CD14-positive monocyte (primary cell): ENCODE measurements at regions not wholly inside any gene's neighbourhood (a gene's known extent, or its start where the extent isn't known, plus 50 kb on each side); places are given as distances from the start of the nearest gene placed in this dataset.
"Not testable (repeated sequence)": the region's sequence is repeated elsewhere in the genome, so short reads cannot be mapped to it uniquely, and the experiment has no call there.

Experiments
- DNase-seq, 3 donors: peaks; one replicate each; pipeline ENCODE4 v3.0.0-alpha.2; 2011 to 2022
- H2AFZ ChIP-seq: 2 replicates; pipeline ENCODE4 v1.6.0; 2012; ENCODE audit warnings: mild to moderate bottlenecking, low read depth, low read length, inconsistent platforms; ENCODE audit not compliant: insufficient read depth, poor library complexity, severe bottlenecking
- H3K27ac ChIP-seq, 2 donors: 1 replicate in 1 of 2; 2 replicates in 1 of 2; pipeline ENCODE4 v1.5.1; 2012 to 2013; ENCODE audit warnings: low read length in 2 of 2, control low read depth in 1 of 2, inconsistent platforms in 1 of 2, low read depth in 1 of 2, mild to moderate bottlenecking in 1 of 2
- H3K27me3 ChIP-seq, 2 donors: one replicate each; pipeline versions ENCODE4 v1.6.0 to v1.6.1; 2011 to 2013; ENCODE audit warnings: low read length in 2 of 2; ENCODE audit not compliant: control insufficient read depth in 2 of 2, insufficient read depth in 2 of 2
- H3K36me3 ChIP-seq, 2 donors: replicated peaks in 1 of 2; 1 replicate in 1 of 2; 2 replicates in 1 of 2; pipeline versions ENCODE4 v1.5.1 to v1.6.1; 2012 to 2013; ENCODE audit warnings: low read length in 2 of 2, control low read depth in 1 of 2, inconsistent platforms in 1 of 2, mild to moderate bottlenecking in 1 of 2; ENCODE audit not compliant: insufficient read depth in 2 of 2, control insufficient read depth in 1 of 2
- H3K4me1 ChIP-seq, 2 donors: 1 replicate in 1 of 2; 2 replicates in 1 of 2; pipeline versions ENCODE4 v1.5.1 to v1.6.1; 2012 to 2013; ENCODE audit warnings: low read length in 2 of 2, control low read depth in 1 of 2, inconsistent platforms in 1 of 2, mild to moderate bottlenecking in 1 of 2, moderate library complexity in 1 of 2; ENCODE audit not compliant: insufficient read depth in 2 of 2, control insufficient read depth in 1 of 2
- H3K4me2 ChIP-seq: replicated peaks from 2 replicates; pipeline ENCODE3; 2012; ENCODE audit warnings: low read length, moderate library complexity, mild to moderate bottlenecking; ENCODE audit not compliant: poor library complexity, severe bottlenecking; ENCODE audit errors: extremely low read depth
- H3K4me3 ChIP-seq, 3 experiments: fragments of 200-600 bp in 1 of 3; sonication (generic) in 1 of 3; replicated peaks in 1 of 3; 1 replicate in 2 of 3; 2 replicates in 1 of 3; pipeline ENCODE4 v1.5.1; 2011 to 2013; ENCODE audit warnings: low read length in 3 of 3, mild to moderate bottlenecking in 3 of 3, control low read depth in 2 of 3, low read depth in 2 of 3, inconsistent platforms in 1 of 3, moderate library complexity in 1 of 3
- H3K79me2 ChIP-seq: 2 replicates; pipeline ENCODE4 v1.6.0; 2012; ENCODE audit warnings: mild to moderate bottlenecking, control low read depth, inconsistent platforms, low read length, moderate library complexity; ENCODE audit not compliant: insufficient read depth
- H3K9ac ChIP-seq: 2 replicates; pipeline ENCODE4 v1.6.0; 2017; ENCODE audit warnings: low read length, mild to moderate bottlenecking; ENCODE audit not compliant: insufficient read depth, poor library complexity, severe bottlenecking
- H3K9me3 ChIP-seq, 2 donors: replicated peaks in 1 of 2; 1 replicate in 1 of 2; 2 replicates in 1 of 2; pipeline versions ENCODE4 v1.5.1 to v1.6.1; 2012 to 2013; ENCODE audit warnings: low read length in 2 of 2, control low read depth in 1 of 2; ENCODE audit not compliant: control insufficient read depth in 1 of 2, insufficient read depth in 1 of 2
- H4K20me1 ChIP-seq: 2 replicates; pipeline ENCODE4 v1.6.0; 2012; ENCODE audit warnings: mild to moderate bottlenecking, low read length, control low read depth, moderate library complexity; ENCODE audit not compliant: insufficient read depth
- H3K27ac Mint-ChIP-seq, 7 donors: one replicate each; pipeline ENCODE4 v1.8.0; 2020; ENCODE audit warnings: mild to moderate bottlenecking in 7 of 7, mixed read lengths in 7 of 7, moderate library complexity in 6 of 7, inconsistent platforms in 2 of 7
- H3K27me3 Mint-ChIP-seq, 3 donors: one replicate each; pipeline ENCODE4 v1.8.0; 2021 to 2022; ENCODE audit warnings: low read depth in 3 of 3, mild to moderate bottlenecking in 3 of 3, mixed read lengths in 3 of 3, moderate library complexity in 3 of 3, inconsistent platforms in 1 of 3
- H3K36me3 Mint-ChIP-seq, 2 donors: one replicate each; pipeline ENCODE4 v1.8.0; 2020; ENCODE audit warnings: mixed read lengths in 2 of 2, inconsistent platforms in 1 of 2, mild to moderate bottlenecking in 1 of 2
- H3K4me1 Mint-ChIP-seq: one replicate; pipeline ENCODE4 v1.8.0; 2020; ENCODE audit warnings: mild to moderate bottlenecking, mixed read lengths
- H3K4me3 Mint-ChIP-seq, 2 donors: one replicate each; pipeline ENCODE4 v1.8.0; 2020; ENCODE audit warnings: mild to moderate bottlenecking in 2 of 2, mixed read lengths in 2 of 2, moderate library complexity in 1 of 2
- H3K9me3 Mint-ChIP-seq, 7 donors: one replicate each; pipeline ENCODE4 v1.8.0; 2020 to 2022; ENCODE audit warnings: mixed read lengths in 7 of 7, mild to moderate bottlenecking in 6 of 7, moderate library complexity in 6 of 7, inconsistent platforms in 2 of 7
- WGBS: methylation state at CpG from one replicate; pipeline ENCODE4 v1.1.5; 2013; ENCODE audit warnings: missing lambda C conversion rate; ENCODE audit not compliant: insufficient coverage; 5-methylcytosine and 5-hydroxymethylcytosine counted together
- intact Hi-C, 2 donors: fragments of 100-400 bp; cut with micrococcal nuclease; formaldehyde crosslinking; loops; one replicate each; pipeline versions ENCODE4 v1.15.0 to v1.15.1; 2023
- TF ChIP-seq, protein P1 (sequence below): fragments of 200-600 bp; IDR thresholded peaks from one replicate; pipeline ENCODE4 v1.8.0; 2022; ENCODE audit warnings: antibody characterized with exemption, mild to moderate bottlenecking

DNA sequence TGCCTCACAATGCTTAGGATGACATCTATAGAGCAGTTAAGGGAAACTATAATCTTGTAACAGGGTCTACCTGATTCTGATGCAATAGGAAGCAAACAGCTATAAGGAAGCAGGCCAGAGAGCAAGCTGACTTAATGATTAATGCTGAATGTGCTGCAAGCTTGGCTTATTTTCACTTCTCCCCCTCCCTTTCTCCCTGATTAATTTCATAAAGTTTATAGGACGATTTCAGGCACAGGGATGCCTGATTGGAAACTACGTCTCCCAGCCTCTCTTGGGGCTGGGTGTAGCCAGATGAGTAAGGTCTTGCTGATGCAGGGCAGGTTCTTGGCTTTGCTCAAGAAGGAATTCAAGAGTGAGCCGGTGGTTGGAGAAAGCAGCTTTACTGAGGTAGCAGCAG is 82.8 kb upstream of the MRI1 start:
- no peak overlapping the region for H3K27ac Mint-ChIP-seq
- peaks cover 13 to 40% (median 29%) of the 10 kb centered on the region in 7 donors for H3K9me3 Mint-ChIP-seq
- no peak overlapping the region for H3K4me2 ChIP-seq
- no peak overlapping the region for H3K9ac ChIP-seq
- no peaks in the 10 kb centered on the region for H4K20me1 ChIP-seq
- TF ChIP-seq, protein P1, sequence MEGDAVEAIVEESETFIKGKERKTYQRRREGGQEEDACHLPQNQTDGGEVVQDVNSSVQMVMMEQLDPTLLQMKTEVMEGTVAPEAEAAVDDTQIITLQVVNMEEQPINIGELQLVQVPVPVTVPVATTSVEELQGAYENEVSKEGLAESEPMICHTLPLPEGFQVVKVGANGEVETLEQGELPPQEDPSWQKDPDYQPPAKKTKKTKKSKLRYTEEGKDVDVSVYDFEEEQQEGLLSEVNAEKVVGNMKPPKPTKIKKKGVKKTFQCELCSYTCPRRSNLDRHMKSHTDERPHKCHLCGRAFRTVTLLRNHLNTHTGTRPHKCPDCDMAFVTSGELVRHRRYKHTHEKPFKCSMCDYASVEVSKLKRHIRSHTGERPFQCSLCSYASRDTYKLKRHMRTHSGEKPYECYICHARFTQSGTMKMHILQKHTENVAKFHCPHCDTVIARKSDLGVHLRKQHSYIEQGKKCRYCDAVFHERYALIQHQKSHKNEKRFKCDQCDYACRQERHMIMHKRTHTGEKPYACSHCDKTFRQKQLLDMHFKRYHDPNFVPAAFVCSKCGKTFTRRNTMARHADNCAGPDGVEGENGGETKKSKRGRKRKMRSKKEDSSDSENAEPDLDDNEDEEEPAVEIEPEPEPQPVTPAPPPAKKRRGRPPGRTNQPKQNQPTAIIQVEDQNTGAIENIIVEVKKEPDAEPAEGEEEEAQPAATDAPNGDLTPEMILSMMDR = no peak
- peaks cover 2% of the 10 kb centered on the region for H3K4me1 Mint-ChIP-seq
- H3K79me2 ChIP-seq = no peaks in the 10 kb centered on the region
- H3K27ac ChIP-seq = no peak overlapping the region
- H3K27me3 Mint-ChIP-seq = peaks cover 0 to 7% (median 2%) of the 10 kb centered on the region in 3 donors
- intact Hi-C loops = no loop called here
- H3K4me1 ChIP-seq = no peaks in the 10 kb centered on the region
- H2AFZ ChIP-seq = no peak overlapping the region
- no peak for DNase-seq
- no peaks in the 10 kb centered on the region for H3K36me3 ChIP-seq
- no peaks in the 10 kb centered on the region for H3K36me3 Mint-ChIP-seq
- WGBS = 90% methylated on average over 2 of the region's 3 CpGs
- no peak overlapping the region for H3K4me3 ChIP-seq
- H3K4me3 Mint-ChIP-seq = no peak overlapping the region
- H3K27me3 ChIP-seq = no peaks in the 10 kb centered on the region
- H3K9me3 ChIP-seq = peaks cover 14 to 17% of the 10 kb centered on the region in 2 donors

DNA sequence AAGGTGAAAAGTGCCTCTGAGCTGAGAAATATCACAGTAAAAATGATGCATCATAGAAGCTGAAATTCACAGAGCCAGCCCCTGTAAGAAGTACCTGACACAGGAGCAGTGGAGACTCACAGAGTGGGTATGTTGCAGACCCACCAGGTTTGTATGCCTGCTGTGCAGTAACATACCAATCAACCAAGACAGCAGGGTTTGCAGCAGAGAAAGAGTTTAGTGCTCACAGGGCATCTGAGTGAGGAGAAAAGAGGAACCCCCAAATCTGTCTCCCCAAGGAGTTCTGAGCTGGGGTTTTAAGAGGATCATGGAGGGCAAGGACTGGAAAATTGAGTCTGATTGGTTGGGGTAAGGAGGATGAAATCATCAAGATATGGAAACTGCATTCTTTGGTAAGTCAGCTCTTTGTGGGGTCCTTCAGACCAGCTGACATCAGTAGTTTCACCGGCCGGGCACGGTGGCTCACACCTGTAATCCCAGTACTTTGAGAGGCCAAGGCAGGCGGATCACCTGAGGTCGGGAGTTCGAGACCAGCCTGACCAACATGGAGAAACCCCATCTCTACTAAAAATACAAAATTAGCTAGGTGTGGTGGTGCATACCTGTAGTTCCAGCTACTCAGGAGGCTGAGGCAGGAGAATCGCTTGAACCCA is 83.5 kb upstream of the MRI1 start:
- WGBS = no CpG with 5 or more reads among the region's 7 CpGs
- H3K27ac Mint-ChIP-seq = not testable (repeated sequence)

DNA sequence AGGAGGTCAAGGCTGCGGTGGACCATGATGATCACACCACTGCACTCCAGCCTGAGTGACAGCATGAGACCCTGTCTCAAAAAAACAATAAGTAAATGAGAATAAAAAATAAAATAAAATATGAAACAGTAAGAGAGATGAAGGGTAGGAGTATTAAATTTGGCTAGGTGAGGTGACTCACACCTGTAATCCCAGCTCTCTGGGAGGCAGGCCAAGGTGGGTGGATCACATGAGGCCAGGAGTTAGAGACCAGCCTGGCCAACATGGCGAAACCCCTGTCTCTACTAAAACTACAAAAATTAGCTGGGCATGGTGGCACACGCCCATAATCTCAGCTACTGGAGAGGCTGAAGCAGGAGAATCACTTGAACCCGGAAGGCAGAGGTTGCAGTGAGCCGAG is 87.4 kb upstream of the MRI1 start:
- DNase-seq, intact Hi-C loops, H3K27ac Mint-ChIP-seq, H3K4me2 ChIP-seq, H3K4me3 Mint-ChIP-seq, H3K27ac ChIP-seq, H3K36me3 Mint-ChIP-seq, H3K79me2 ChIP-seq, H3K27me3 ChIP-seq, H3K4me1 ChIP-seq, H3K4me3 ChIP-seq, H2AFZ ChIP-seq, H3K27me3 Mint-ChIP-seq, H3K9ac ChIP-seq, H3K4me1 Mint-ChIP-seq, H3K36me3 ChIP-seq, H4K20me1 ChIP-seq: not testable (repeated sequence)
- no CpG with 5 or more reads among the region's 5 CpGs for WGBS
- peaks cover 30 to 33% of the 10 kb centered on the region in 2 donors for H3K9me3 ChIP-seq
- peaks cover 20 to 59% (median 45%) of the 10 kb centered on the region in 7 donors for H3K9me3 Mint-ChIP-seq

More for the DNA sequence above, 83.5 kb upstream of the MRI1 start:
- H3K4me3 ChIP-seq, H3K79me2 ChIP-seq, H2AFZ ChIP-seq, H3K4me1 Mint-ChIP-seq, H3K4me2 ChIP-seq, H3K4me1 ChIP-seq, H3K36me3 ChIP-seq, H3K36me3 Mint-ChIP-seq, H3K27me3 ChIP-seq, H3K27ac ChIP-seq, H4K20me1 ChIP-seq, DNase-seq, H3K4me3 Mint-ChIP-seq, intact Hi-C loops, H3K9ac ChIP-seq: not testable (repeated sequence)
- H3K9me3 ChIP-seq = peaks cover 14 to 17% of the 10 kb centered on the region in 2 donors
- peaks cover 0 to 10% (median 2%) of the 10 kb centered on the region in 3 donors for H3K27me3 Mint-ChIP-seq
- peaks cover 13 to 40% (median 29%) of the 10 kb centered on the region in 7 donors for H3K9me3 Mint-ChIP-seq

DNA sequence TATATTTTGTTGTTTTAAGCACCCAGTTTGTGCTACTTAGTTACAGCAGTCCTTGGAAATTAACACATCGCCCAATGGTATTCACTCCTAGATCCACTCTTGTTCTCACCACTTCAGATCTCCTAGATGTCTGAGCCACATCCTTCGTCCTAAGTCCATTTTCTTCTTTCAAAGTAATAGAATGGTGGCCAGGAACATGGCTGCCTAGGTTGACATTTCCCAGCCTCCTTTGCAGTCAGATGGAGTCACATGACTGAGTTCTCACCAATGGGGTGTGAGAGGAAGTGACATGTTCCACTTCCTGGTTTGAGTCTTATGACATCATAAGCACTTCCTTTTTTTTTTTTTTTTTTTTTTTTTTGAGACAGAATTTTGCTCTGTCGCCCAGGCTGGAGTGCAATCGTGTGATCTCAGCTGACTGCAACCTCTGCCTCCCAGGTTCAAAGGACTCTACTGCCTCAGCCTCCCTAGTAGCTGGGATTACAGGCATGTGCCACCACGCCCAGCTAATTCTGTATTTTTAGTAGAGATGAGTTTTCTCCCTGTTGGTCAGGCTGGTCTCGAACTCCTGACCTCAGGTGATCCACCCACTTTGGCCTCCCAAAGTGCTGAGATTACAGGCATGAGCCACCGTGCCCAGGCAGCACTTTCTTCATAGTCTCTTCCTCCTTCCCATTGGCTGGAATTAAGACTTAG is 91.7 kb upstream of the MRI1 start:
- H3K27me3 ChIP-seq, H3K27ac ChIP-seq, H3K79me2 ChIP-seq, H3K4me1 Mint-ChIP-seq, H3K4me2 ChIP-seq, H4K20me1 ChIP-seq, H3K9ac ChIP-seq, intact Hi-C loops, H3K36me3 ChIP-seq, H3K4me3 ChIP-seq, H3K36me3 Mint-ChIP-seq, H3K4me1 ChIP-seq, H3K27me3 Mint-ChIP-seq, H3K4me3 Mint-ChIP-seq, H2AFZ ChIP-seq: not testable (repeated sequence)
- Mint-ChIP-seq H3K27ac (peak overlapping the region in 2 of 7 donors; percentile 27 to 87), H3K9me3 (peaks cover 6 to 35% (median 27%) of the 10 kb centered on the region in 7 donors)
- DNase-seq = peak; percentile 52 to 77 (median 60)
- WGBS = 94% methylated on average over 3 of the region's 7 CpGs
- peaks cover 17 to 22% of the 10 kb centered on the region in 2 donors for H3K9me3 ChIP-seq
